GM12878 (cell line): ENCODE measurements at regions not wholly inside any gene's neighbourhood (a gene's known extent, or its start where the extent isn't known, plus 50 kb on each side); places are given as distances from the start of the nearest gene placed in this dataset.

Source experiments
- ATAC-seq: fragments of 200-7000 bp; cut with Tn5 transposase; 3 replicates; pipeline ENCODE4 v1.9.1; 2020; ENCODE audit warnings: mild to moderate bottlenecking, moderate library complexity
- BruUV-seq: library from RNA; stranded (reverse); fragments of 400-500 nt; replicated peaks from 2 replicates; lab custom pipeline; 2021; lab: Mats Ljungman, UMichigan
- CTCF ChIA-PET: fragments of 300-600 bp; sonication (Branson Sonifier 250); formaldehyde crosslinking; extraction: SDS; loops from one replicate; lab custom pipeline; 2021; ENCODE audit warnings: inconsistent platforms; lab: Yijun Ruan, JAX
- POLR2A ChIA-PET: fragments of 350-600 bp; formaldehyde crosslinking; extraction: SDS; loops from one replicate; lab custom pipeline; 2021; ENCODE audit warnings: inconsistent platforms; lab: Charles Lee
- RAD21 ChIA-PET: fragments of 300-600 bp; sonication (Branson Sonifier 250); formaldehyde crosslinking; loops from one replicate; lab custom pipeline; 2023; ENCODE audit warnings: antibody characterized with exemption; ENCODE audit not compliant: unreplicated experiment; lab: Charles Lee
- SMC1A ChIA-PET: fragments of 300-600 bp; sonication (Branson Sonifier 250); formaldehyde crosslinking; loops from one replicate; lab custom pipeline; 2023; ENCODE audit not compliant: unreplicated experiment, uncharacterized antibody; lab: Charles Lee
- DNase-seq: peaks from one replicate; pipeline ENCODE4 v3.0.0-alpha.2; 2011; ENCODE audit warnings: low read depth, low spot score
- FAIRE-seq: peaks from 3 replicates; lab custom pipeline; 2011; peaks lifted over from hg19 to GRCh38; lab: Jason Lieb, UNC
- H2AFZ ChIP-seq: 2 replicates; pipeline ENCODE4 v1.6.0; 2011; ENCODE audit warnings: low read depth, low read length, control low read depth; ENCODE audit not compliant: control insufficient read depth
- H3K27ac ChIP-seq: 2 replicates; pipeline ENCODE4 v1.5.1; 2011; ENCODE audit warnings: control low read depth; ENCODE audit not compliant: control insufficient read depth, insufficient read depth
- H3K27me3 ChIP-seq, 2 experiments: replicated peaks in 1 of 2; 2 replicates each; pipeline versions ENCODE4 v1.6.0 to v1.6.1; 2011; ENCODE audit warnings: low read length in 1 of 2; ENCODE audit not compliant: control insufficient read depth in 2 of 2, insufficient read depth in 2 of 2
- H3K36me3 ChIP-seq, 2 experiments: 2 replicates each; pipeline ENCODE4 v1.5.1; 2011; ENCODE audit warnings: low read length in 1 of 2; ENCODE audit not compliant: control insufficient read depth in 2 of 2, insufficient read depth in 2 of 2
- H3K4me1 ChIP-seq: 2 replicates; pipeline ENCODE4 v1.6.1; 2011; ENCODE audit warnings: mild to moderate bottlenecking, low read length, moderate library complexity, mixed read lengths; ENCODE audit not compliant: control insufficient read depth, insufficient read depth
- H3K4me2 ChIP-seq: 2 replicates; pipeline ENCODE4 v1.6.0; 2011; ENCODE audit warnings: control low read depth; ENCODE audit not compliant: control insufficient read depth, insufficient read depth
- H3K4me3 ChIP-seq: fragments of 200-600 bp; sonication (generic); 2 replicates; pipeline ENCODE4 v1.5.1; 2016
- H3K79me2 ChIP-seq: 2 replicates; pipeline ENCODE4 v1.6.0; 2011; ENCODE audit warnings: low read length; ENCODE audit not compliant: control insufficient read depth, insufficient read depth
- H3K9ac ChIP-seq: 2 replicates; pipeline ENCODE4 v1.8.0; 2011; ENCODE audit warnings: low read length, control low read depth, mixed read lengths; ENCODE audit not compliant: control insufficient read depth, insufficient read depth
- H3K9me3 ChIP-seq: replicated peaks from 3 replicates; pipeline ENCODE4 v1.5.1; 2011; ENCODE audit warnings: mild to moderate bottlenecking, low read length; ENCODE audit not compliant: control insufficient read depth, insufficient read depth
- H4K20me1 ChIP-seq: 2 replicates; pipeline ENCODE4 v1.6.0; 2011; ENCODE audit not compliant: control insufficient read depth, insufficient read depth
- ELK1 ChIP-seq: IDR thresholded peaks from 2 replicates; pipeline ENCODE4 v1.6.1; 2012; ENCODE audit warnings: low read depth, low read length, improper control_type of control experiment
- MEF2A ChIP-seq: IDR thresholded peaks from 2 replicates; pipeline ENCODE4 v1.6.1; 2011; ENCODE audit warnings: low read depth, mild to moderate bottlenecking, low read length, moderate library complexity; ENCODE audit not compliant: insufficient read depth
- RAD21 ChIP-seq: IDR thresholded peaks from 2 replicates; pipeline ENCODE4 v1.6.1; 2011; ENCODE audit warnings: mild to moderate bottlenecking, low read depth, low read length, moderate library complexity; ENCODE audit not compliant: insufficient read depth
- RFX5 ChIP-seq: IDR thresholded peaks from 2 replicates; pipeline ENCODE4 v1.6.1; 2011; ENCODE audit warnings: low read depth, low read length, improper control_type of control experiment
- SPI1 ChIP-seq: IDR thresholded peaks from 2 replicates; pipeline ENCODE4 v1.6.1; 2011; ENCODE audit warnings: low read depth, mild to moderate bottlenecking, low read length, moderate library complexity, borderline replicate concordance; ENCODE audit not compliant: insufficient read depth
- TCF3 ChIP-seq: IDR thresholded peaks from 2 replicates; pipeline ENCODE4 v1.6.1; 2012; ENCODE audit warnings: low read depth, mild to moderate bottlenecking, low read length, borderline replicate concordance; ENCODE audit not compliant: insufficient read depth
- WGBS: methylation state at CpG from one replicate; pipeline ENCODE4 v1.1.6; 2016; ENCODE audit warnings: low lambda C conversion rate; ENCODE audit not compliant: insufficient replicate concordance, insufficient coverage; ENCODE audit errors: missing lambda C conversion rate; 5-methylcytosine and 5-hydroxymethylcytosine counted together
- in situ Hi-C: fragments of 300-500 bp; cut with MboI; formaldehyde crosslinking; loops from 9 replicates; pipeline ENCODE4 v1.14.3; 2018; ENCODE audit warnings: mixed read lengths
- intact Hi-C: fragments of 100-400 bp; cut with micrococcal nuclease; formaldehyde crosslinking; loops from one replicate; pipeline ENCODE4 v1.14.2; 2022; ENCODE audit not compliant: unreplicated experiment

GRCh38 chr20:7257099-7257498 lies 489.6 kb downstream of the BMP2 start:
- BruUV-seq: no TSS peak
- no peaks in the 10 kb centered on the region for H3K27me3 ChIP-seq
- SMC1A ChIA-PET: no interaction called here
- intact Hi-C loops (loop anchor here (10.0 kb wide), 1 partner anchor 62 kb away; no protein-coding TSS in a partner anchor), in situ Hi-C loops (no loop called here)
- TF ChIP-seq RFX5: no peak
- no peak for TF ChIP-seq ELK1
- no peak for TF ChIP-seq TCF3
- TF ChIP-seq RAD21: no peak
- no peak for TF ChIP-seq SPI1
- no peak for TF ChIP-seq MEF2A
- FAIRE-seq (no peak), DNase-seq (no peak), ATAC-seq (no peak)
- H3K27ac ChIP-seq: no peak overlapping the region
- H3K4me2 ChIP-seq: no peak overlapping the region
- 0% methylated on average over 2 of the region's 2 CpGs for WGBS
- no peaks in the 10 kb centered on the region for H3K79me2 ChIP-seq
- CTCF ChIA-PET: no interaction called here
- no peaks in the 10 kb centered on the region for H3K4me1 ChIP-seq
- no peaks in the 10 kb centered on the region for H3K36me3 ChIP-seq
- H2AFZ ChIP-seq: no peak overlapping the region
- H4K20me1 ChIP-seq: no peaks in the 10 kb centered on the region
- RAD21 ChIA-PET: no interaction called here
- no peak overlapping the region for H3K4me3 ChIP-seq
- no peaks in the 10 kb centered on the region for H3K9me3 ChIP-seq
- POLR2A ChIA-PET: no interaction called here
- H3K9ac ChIP-seq: no peak overlapping the region
